Suprapubic skin (tissue), 3 donors: ENCODE measurements at regions not wholly inside any gene's neighbourhood (a gene's known extent, or its start where the extent isn't known, plus 50 kb on each side); places are given as distances from the start of the nearest gene placed in this dataset.

Experiments
- POLR2A ChIP-seq, 2 donors: fragments of 450-650 bp; IDR thresholded peaks; one replicate each; pipeline ENCODE4 v1.6.1; 2017; ENCODE audit warnings: antibody characterized with exemption in 2 of 2, mild to moderate bottlenecking in 2 of 2, moderate library complexity in 2 of 2
- TF ChIP-seq, protein P1 (sequence below), 2 donors: fragments of 200-600 bp in 1 of 2; fragments of 450-650 bp in 1 of 2; sonication (generic) in 1 of 2; IDR thresholded peaks; one replicate each; pipeline ENCODE4 v1.5.1; 2016 to 2019; ENCODE audit warnings: antibody characterized with exemption in 2 of 2, mild to moderate bottlenecking in 1 of 2, moderate library complexity in 1 of 2

DNA sequence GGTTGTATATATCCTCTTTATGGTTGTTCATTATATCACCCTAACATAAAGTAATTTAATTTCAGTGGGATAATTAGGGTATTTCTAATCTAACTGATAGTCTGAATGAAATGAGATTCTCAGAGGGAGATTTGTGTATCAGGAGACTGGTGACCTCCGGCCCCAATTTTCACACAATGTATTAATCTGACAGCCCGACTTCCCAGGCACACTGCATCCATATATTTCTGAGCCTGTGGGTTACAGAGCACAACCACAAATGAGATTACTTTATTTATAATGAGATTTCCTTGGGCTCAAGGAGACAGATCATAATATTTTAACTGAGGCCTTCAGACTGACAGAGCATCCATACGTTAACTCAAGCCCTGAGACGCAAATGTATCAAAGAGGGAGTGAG, 125.9 kb downstream of the RCN1 start:
- TF ChIP-seq POLR2A (IDR thresholded peaks at IDR 0.05): no peak
- TF ChIP-seq, protein P1, sequence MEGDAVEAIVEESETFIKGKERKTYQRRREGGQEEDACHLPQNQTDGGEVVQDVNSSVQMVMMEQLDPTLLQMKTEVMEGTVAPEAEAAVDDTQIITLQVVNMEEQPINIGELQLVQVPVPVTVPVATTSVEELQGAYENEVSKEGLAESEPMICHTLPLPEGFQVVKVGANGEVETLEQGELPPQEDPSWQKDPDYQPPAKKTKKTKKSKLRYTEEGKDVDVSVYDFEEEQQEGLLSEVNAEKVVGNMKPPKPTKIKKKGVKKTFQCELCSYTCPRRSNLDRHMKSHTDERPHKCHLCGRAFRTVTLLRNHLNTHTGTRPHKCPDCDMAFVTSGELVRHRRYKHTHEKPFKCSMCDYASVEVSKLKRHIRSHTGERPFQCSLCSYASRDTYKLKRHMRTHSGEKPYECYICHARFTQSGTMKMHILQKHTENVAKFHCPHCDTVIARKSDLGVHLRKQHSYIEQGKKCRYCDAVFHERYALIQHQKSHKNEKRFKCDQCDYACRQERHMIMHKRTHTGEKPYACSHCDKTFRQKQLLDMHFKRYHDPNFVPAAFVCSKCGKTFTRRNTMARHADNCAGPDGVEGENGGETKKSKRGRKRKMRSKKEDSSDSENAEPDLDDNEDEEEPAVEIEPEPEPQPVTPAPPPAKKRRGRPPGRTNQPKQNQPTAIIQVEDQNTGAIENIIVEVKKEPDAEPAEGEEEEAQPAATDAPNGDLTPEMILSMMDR (IDR thresholded peaks at IDR 0.05): no peak
